Ovary (tissue), 3 donors: ENCODE measurements at regions not wholly inside any gene's neighbourhood (a gene's known extent, or its start where the extent isn't known, plus 50 kb on each side); places are given as distances from the start of the nearest gene placed in this dataset.
"Not testable (repeated sequence)": the region's sequence is repeated elsewhere in the genome, so short reads cannot be mapped to it uniquely, and the experiment has no call there.

ENCODE experiments used
- POLR2A ChIP-seq: fragments of 450-650 bp; IDR thresholded peaks from one replicate; pipeline ENCODE4 v1.6.1; 2017; ENCODE audit warnings: antibody characterized with exemption, mild to moderate bottlenecking, moderate library complexity
- TF ChIP-seq, protein P1 (sequence below), 3 donors: fragments of 450-650 bp in 2 of 3; fragments of 200-600 bp in 1 of 3; IDR thresholded peaks; one replicate each; pipeline versions ENCODE4 v1.5.1 to v1.8.0; 2016 to 2022; ENCODE audit warnings: antibody characterized with exemption in 3 of 3, mild to moderate bottlenecking in 1 of 3
- donor health status: DM: no; HTN: no; CAD: no.

GRCh38 chr21:5022748-5023147 lies 5498.6 kb upstream of the TPTE start:
- TF ChIP-seq, protein P1, sequence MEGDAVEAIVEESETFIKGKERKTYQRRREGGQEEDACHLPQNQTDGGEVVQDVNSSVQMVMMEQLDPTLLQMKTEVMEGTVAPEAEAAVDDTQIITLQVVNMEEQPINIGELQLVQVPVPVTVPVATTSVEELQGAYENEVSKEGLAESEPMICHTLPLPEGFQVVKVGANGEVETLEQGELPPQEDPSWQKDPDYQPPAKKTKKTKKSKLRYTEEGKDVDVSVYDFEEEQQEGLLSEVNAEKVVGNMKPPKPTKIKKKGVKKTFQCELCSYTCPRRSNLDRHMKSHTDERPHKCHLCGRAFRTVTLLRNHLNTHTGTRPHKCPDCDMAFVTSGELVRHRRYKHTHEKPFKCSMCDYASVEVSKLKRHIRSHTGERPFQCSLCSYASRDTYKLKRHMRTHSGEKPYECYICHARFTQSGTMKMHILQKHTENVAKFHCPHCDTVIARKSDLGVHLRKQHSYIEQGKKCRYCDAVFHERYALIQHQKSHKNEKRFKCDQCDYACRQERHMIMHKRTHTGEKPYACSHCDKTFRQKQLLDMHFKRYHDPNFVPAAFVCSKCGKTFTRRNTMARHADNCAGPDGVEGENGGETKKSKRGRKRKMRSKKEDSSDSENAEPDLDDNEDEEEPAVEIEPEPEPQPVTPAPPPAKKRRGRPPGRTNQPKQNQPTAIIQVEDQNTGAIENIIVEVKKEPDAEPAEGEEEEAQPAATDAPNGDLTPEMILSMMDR (IDR thresholded peaks at IDR 0.05), result not testable (repeated sequence)
- TF ChIP-seq POLR2A, result not testable (repeated sequence)
